ENCODE measurements at regions not wholly inside any gene's neighbourhood (a gene's known extent, or its start where the extent isn't known, plus 50 kb on each side); places are given as distances from the start of the nearest gene placed in this dataset.

- TF ChIP-seq ELK1 (IDR thresholded peaks at IDR 0.05; ENCODE audit: low read depth, low read length) (no peak), POLR2A (IDR thresholded peaks at IDR 0.05; ENCODE audit: low read length) (no peak), EP300 (IDR thresholded peaks at IDR 0.05) (no peak), CTCF (IDR thresholded peaks at IDR 0.05) (no peak), MAX (IDR thresholded peaks at IDR 0.05) (no peak), MAZ (IDR thresholded peaks at IDR 0.05; ENCODE audit: borderline replicate concordance, low read depth, low read length) (no peak), ESRRA (IDR thresholded peaks at IDR 0.05; ENCODE audit: borderline replicate concordance, low read length) (no peak), HOXA7 (CRISPR knock-in tag; IDR thresholded peaks at IDR 0.05) (no peak), RAD21 (conservative IDR thresholded peaks at IDR 0.05 in 1 of 2, IDR thresholded peaks at IDR 0.05 in 1 of 2) (no peak), EHMT2 (IDR thresholded peaks at IDR 0.05; ENCODE audit: low read depth) (no peak), HDAC2 (IDR thresholded peaks at IDR 0.05) (no peak), REST (IDR thresholded peaks at IDR 0.05) (no peak)
Measured at GRCh38 chr14:65269732-65270131, 142.8 kb upstream of the FUT8 start.

Measured in A549 (cell line).